ENCODE measurements at regions not wholly inside any gene's neighbourhood (a gene's known extent, or its start where the extent isn't known, plus 50 kb on each side); places are given as distances from the start of the nearest gene placed in this dataset.

GRCh38 chr2:121015971-121016485 lies 269.0 kb downstream of the TFCP2L1 start:
- peaks cover 7% of the 10 kb centered on the region for H3K27me3 ChIP-seq (ENCODE audit: control insufficient read depth, insufficient read depth, low read length)
- no peak for TF ChIP-seq CTCF (IDR thresholded peaks at IDR 0.05; ENCODE audit: insufficient read depth, low read length, severe bottlenecking)
- H3K36me3 ChIP-seq (ENCODE audit: control insufficient read depth, insufficient read depth, low read length), result no peaks in the 10 kb centered on the region
- FAIRE-seq, result no peak
- DNase-seq (ENCODE audit: low read depth), result no peak
- H3K4me3 ChIP-seq (ENCODE audit: low read depth, low read length), result no peak overlapping the region

- Histone ChIP-seq H3K4me3 (ENCODE audit: low read depth, low read length) (no peak overlapping the region), H3K27me3 (ENCODE audit: control insufficient read depth, insufficient read depth, low read length) (peaks cover 7% of the 10 kb centered on the region), H3K36me3 (ENCODE audit: control insufficient read depth, insufficient read depth, low read length) (no peaks in the 10 kb centered on the region)
- DNase-seq (ENCODE audit: low read depth) (no peak), FAIRE-seq (no peak)
- no peak for TF ChIP-seq CTCF (IDR thresholded peaks at IDR 0.05; ENCODE audit: insufficient read depth, low read length, severe bottlenecking)
Observed at GRCh38 chr2:121017396-121017795, 267.6 kb downstream of the TFCP2L1 start.

- no peak for DNase-seq (ENCODE audit: low read depth)
- no peak overlapping the region for H3K4me3 ChIP-seq (ENCODE audit: low read depth, low read length)
- no peak for TF ChIP-seq CTCF (IDR thresholded peaks at IDR 0.05; ENCODE audit: insufficient read depth, low read length, severe bottlenecking)
- no peaks in the 10 kb centered on the region for H3K36me3 ChIP-seq (ENCODE audit: control insufficient read depth, insufficient read depth, low read length)
- peaks cover 7% of the 10 kb centered on the region for H3K27me3 ChIP-seq (ENCODE audit: control insufficient read depth, insufficient read depth, low read length)
- FAIRE-seq, result no peak
Observed at GRCh38 chr2:121018136-121019061, 266.6 kb downstream of the TFCP2L1 start.

- peaks cover 7% of the 10 kb centered on the region for H3K27me3 ChIP-seq (ENCODE audit: control insufficient read depth, insufficient read depth, low read length)
- FAIRE-seq (no peak), DNase-seq (ENCODE audit: low read depth) (no peak)
- H3K36me3 ChIP-seq (ENCODE audit: control insufficient read depth, insufficient read depth, low read length), result no peaks in the 10 kb centered on the region
- no peak overlapping the region for H3K4me3 ChIP-seq (ENCODE audit: low read depth, low read length)
- no peak for TF ChIP-seq CTCF (IDR thresholded peaks at IDR 0.05; ENCODE audit: insufficient read depth, low read length, severe bottlenecking)
Observed at GRCh38 chr2:121019071-121019470, 265.9 kb downstream of the TFCP2L1 start.

- no peaks in the 10 kb centered on the region for H3K36me3 ChIP-seq (ENCODE audit: control insufficient read depth, insufficient read depth, low read length)
- TF ChIP-seq CTCF (IDR thresholded peaks at IDR 0.05; ENCODE audit: insufficient read depth, low read length, severe bottlenecking), result no peak
- FAIRE-seq (no peak), DNase-seq (ENCODE audit: low read depth) (no peak)
- peaks cover 7% of the 10 kb centered on the region for H3K27me3 ChIP-seq (ENCODE audit: control insufficient read depth, insufficient read depth, low read length)
- H3K4me3 ChIP-seq (ENCODE audit: low read depth, low read length), result no peak overlapping the region
Observed at GRCh38 chr2:121019756-121020155, 265.2 kb downstream of the TFCP2L1 start.
